SK-N-SH treated with all-trans-retinoic acid at 6 μM for 48 hours (cell line): ENCODE measurements at regions not wholly inside any gene's neighbourhood (a gene's known extent, or its start where the extent isn't known, plus 50 kb on each side); places are given as distances from the start of the nearest gene placed in this dataset.

ENCODE experiments used
- BACH2 ChIP-seq: fragments of 250-450 bp; sonication (Bioruptor Pico); IDR thresholded peaks from 2 replicates; pipeline ENCODE4 v1.9.0; 2021; ENCODE audit warnings: mild to moderate bottlenecking, borderline replicate concordance
- CSRNP3 ChIP-seq: fragments of 250-450 bp; sonication (Bioruptor Pico); IDR thresholded peaks from 2 replicates; pipeline ENCODE4 v1.5.1; 2021; ENCODE audit warnings: mild to moderate bottlenecking, moderate library complexity
- PPARA ChIP-seq: fragments of 250-450 bp; sonication (Bioruptor Pico); IDR thresholded peaks from 2 replicates; pipeline ENCODE4 v1.5.0; 2020; ENCODE audit warnings: mild to moderate bottlenecking, borderline replicate concordance
- RARB ChIP-seq: fragments of 250-450 bp; sonication (Bioruptor Pico); IDR thresholded peaks from 2 replicates; pipeline ENCODE4 v1.8.0; 2021; ENCODE audit warnings: mild to moderate bottlenecking, moderate library complexity
- TOX ChIP-seq: fragments of 250-450 bp; sonication (Bioruptor Pico); IDR thresholded peaks from 2 replicates; pipeline ENCODE4 v1.8.0; 2021; ENCODE audit warnings: mild to moderate bottlenecking, moderate library complexity, borderline replicate concordance
- ZFP3 ChIP-seq: fragments of 250-450 bp; sonication (Bioruptor Pico); IDR thresholded peaks from 2 replicates; pipeline ENCODE4 v1.5.0; 2020; ENCODE audit warnings: mild to moderate bottlenecking, moderate library complexity

GRCh38 chr16:54798267-54798666, 132.4 kb upstream of the IRX5 start:
- TF ChIP-seq BACH2 (CRISPR knock-in tag) = no peak
- no peak for TF ChIP-seq PPARA (CRISPR knock-in tag)
- no peak for TF ChIP-seq CSRNP3 (CRISPR knock-in tag)
- no peak for TF ChIP-seq ZFP3 (CRISPR knock-in tag)
- no peak for TF ChIP-seq TOX
- TF ChIP-seq RARB (CRISPR knock-in tag) = no peak
